Thyroid gland (tissue), 4 donors: ENCODE measurements at regions not wholly inside any gene's neighbourhood (a gene's known extent, or its start where the extent isn't known, plus 50 kb on each side); places are given as distances from the start of the nearest gene placed in this dataset.

Experiments used
- CTCF ChIP-seq, 6 experiments: fragments of 200-600 bp in 3 of 6; fragments of 450-650 bp in 3 of 6; sonication (generic) in 3 of 6; IDR thresholded peaks; one replicate each; pipeline ENCODE4 v1.5.1; 2016 to 2019; ENCODE audit warnings: antibody characterized with exemption in 6 of 6, mild to moderate bottlenecking in 2 of 6, inconsistent platforms in 1 of 6, moderate library complexity in 1 of 6
- POLR2A ChIP-seq, 2 donors: fragments of 450-650 bp; IDR thresholded peaks; one replicate each; pipeline ENCODE4 v1.6.1; 2017; ENCODE audit warnings: antibody characterized with exemption in 2 of 2, mild to moderate bottlenecking in 2 of 2, moderate library complexity in 1 of 2

DNA sequence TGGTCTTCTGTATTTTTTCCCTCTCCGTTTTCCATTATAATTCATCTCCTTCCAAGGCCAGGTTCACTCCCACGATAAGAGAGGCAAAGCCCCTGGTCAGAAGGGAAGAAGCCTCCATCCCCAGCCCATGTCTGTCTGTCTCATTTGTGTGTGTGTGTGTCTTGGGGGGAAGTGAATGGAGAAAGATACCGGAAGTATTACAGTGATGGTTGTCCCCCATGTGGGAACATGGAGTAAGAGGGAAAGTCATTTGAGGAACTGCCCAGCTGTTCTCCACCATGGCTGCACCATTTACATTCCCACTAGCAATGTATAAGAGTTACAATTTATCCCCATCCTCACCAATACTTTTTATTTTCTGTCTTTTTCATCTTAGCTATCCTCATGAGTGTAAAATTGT lies 113.6 kb upstream of the ATP8B1 start:
- TF ChIP-seq CTCF (IDR thresholded peaks at IDR 0.05) (no peak), POLR2A (IDR thresholded peaks at IDR 0.05) (no peak)
